Activated T-helper 1 cell treated with anti-CD3 and anti-CD28 coated beads, Interleukin-12 subunit alpha, Interleukin-12 subunit beta, Interleukin-2, Interleukin-4 antibody, amounts not matched to agents 30 ng/mL and 10 ng/mL and 1 ng/mL, durations not matched to agents 14 hours and 24 hours and 36 hours (primary cell): ENCODE measurements at regions not wholly inside any gene's neighbourhood (a gene's known extent, or its start where the extent isn't known, plus 50 kb on each side); places are given as distances from the start of the nearest gene placed in this dataset.
"Not testable (repeated sequence)": the region's sequence is repeated elsewhere in the genome, so short reads cannot be mapped to it uniquely, and the experiment has no call there.

ENCODE experiments used
- DNase-seq: peaks from one replicate; pipeline ENCODE4 v3.0.0; 2021; ENCODE audit warnings: low spot score
- H3K27ac Mint-ChIP-seq: one replicate; pipeline ENCODE4 v1.8.0; 2021; ENCODE audit warnings: mild to moderate bottlenecking, mixed read lengths
- H3K27me3 Mint-ChIP-seq: one replicate; pipeline ENCODE4 v1.8.0; 2022; ENCODE audit warnings: mild to moderate bottlenecking, moderate library complexity, mixed read lengths; ENCODE audit not compliant: insufficient read depth
- H3K36me3 Mint-ChIP-seq: one replicate; pipeline ENCODE4 v1.8.0; 2021; ENCODE audit warnings: low read depth, mixed read lengths
- H3K4me1 Mint-ChIP-seq: one replicate; pipeline ENCODE4 v1.8.0; 2021; ENCODE audit warnings: low read depth, mixed read lengths
- H3K4me3 Mint-ChIP-seq: one replicate; pipeline ENCODE4 v1.8.0; 2021; ENCODE audit warnings: mild to moderate bottlenecking, moderate library complexity, mixed read lengths
- H3K9me3 Mint-ChIP-seq: one replicate; pipeline ENCODE4 v1.8.0; 2021; ENCODE audit warnings: mixed read lengths
- intact Hi-C: fragments of 100-400 bp; cut with micrococcal nuclease; formaldehyde crosslinking; loops from one replicate; pipeline ENCODE4 v1.15.1; 2024

DNA sequence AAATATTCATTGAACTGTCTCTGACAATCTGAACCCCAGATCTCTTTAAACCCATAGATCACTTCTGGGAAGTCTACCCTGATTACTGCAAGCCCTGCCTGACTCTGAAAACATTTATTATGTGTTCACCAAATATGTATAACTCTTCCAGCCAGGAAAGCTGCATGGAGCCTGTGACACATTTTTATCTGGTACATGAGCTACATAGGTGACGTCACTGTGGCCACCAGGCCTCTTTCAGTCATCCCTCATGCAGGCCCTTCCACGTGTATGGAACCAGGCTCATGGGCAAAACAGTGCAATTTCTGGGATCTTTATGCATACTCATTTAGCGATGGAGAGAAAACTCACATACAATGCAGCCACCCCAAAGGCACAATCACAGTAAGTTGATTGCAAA is 133.9 kb upstream of the NUPR2 start:
- H3K36me3 Mint-ChIP-seq: no peaks in the 10 kb centered on the region
- intact Hi-C loops: no loop called here
- H3K4me1 Mint-ChIP-seq: no peaks in the 10 kb centered on the region
- no peak for DNase-seq
- H3K27ac Mint-ChIP-seq: no peak overlapping the region
- no peaks in the 10 kb centered on the region for H3K27me3 Mint-ChIP-seq
- H3K4me3 Mint-ChIP-seq: no peak overlapping the region
- peaks cover 64% of the 10 kb centered on the region for H3K9me3 Mint-ChIP-seq

DNA sequence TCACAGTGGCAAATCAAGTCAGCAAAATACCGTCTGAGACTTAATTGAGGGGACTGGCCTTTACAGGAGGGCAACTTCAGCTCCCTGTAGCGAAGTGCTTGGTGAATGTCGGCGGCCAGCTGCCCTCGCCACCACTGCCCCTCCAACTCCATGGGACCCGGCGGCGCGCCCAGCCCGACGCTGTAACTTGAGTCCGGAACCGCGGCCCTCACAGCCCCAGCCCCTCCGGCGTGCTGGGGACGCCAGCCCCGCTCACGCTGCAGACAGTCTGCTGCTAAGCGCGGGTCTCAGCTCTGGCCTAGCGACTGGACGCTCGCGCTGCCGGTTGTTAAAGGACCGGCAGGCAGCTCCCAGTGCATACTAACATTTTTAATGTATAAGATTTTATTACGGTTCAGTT is 113.4 kb upstream of the NUPR2 start:
- H3K36me3 Mint-ChIP-seq: no peaks in the 10 kb centered on the region
- H3K4me1 Mint-ChIP-seq: no peaks in the 10 kb centered on the region
- H3K27ac Mint-ChIP-seq: no peak overlapping the region
- H3K4me3 Mint-ChIP-seq: no peak overlapping the region
- intact Hi-C loops: no loop called here
- no peak for DNase-seq
- H3K27me3 Mint-ChIP-seq: no peaks in the 10 kb centered on the region
- peaks cover 39% of the 10 kb centered on the region for H3K9me3 Mint-ChIP-seq

DNA sequence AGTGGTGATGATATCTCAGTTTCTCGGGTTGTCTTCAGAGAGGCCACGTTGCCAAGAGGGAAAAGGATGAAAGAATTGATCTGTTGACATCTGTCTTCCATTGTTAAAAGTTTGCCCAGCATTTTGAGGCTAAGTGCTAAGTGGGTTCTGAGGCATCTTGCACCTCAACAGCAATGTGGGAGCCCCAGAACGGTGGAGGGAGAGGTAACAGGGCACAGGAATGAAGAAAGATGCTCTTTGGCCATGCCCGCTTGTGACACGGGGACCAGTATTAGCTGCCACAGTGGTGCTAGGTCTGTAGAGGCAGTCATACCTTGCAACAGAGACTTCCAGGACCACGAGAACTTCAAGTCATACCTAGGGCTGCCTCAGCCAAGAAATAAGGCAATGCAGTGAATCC is 106.6 kb upstream of the NUPR2 start:
- Mint-ChIP-seq H3K27me3 (no peaks in the 10 kb centered on the region), H3K27ac (no peak overlapping the region), H3K4me1 (no peaks in the 10 kb centered on the region), H3K9me3 (peaks cover 38% of the 10 kb centered on the region), H3K4me3 (no peak overlapping the region), H3K36me3 (no peaks in the 10 kb centered on the region)
- intact Hi-C loops: no loop called here
- DNase-seq: no peak

DNA sequence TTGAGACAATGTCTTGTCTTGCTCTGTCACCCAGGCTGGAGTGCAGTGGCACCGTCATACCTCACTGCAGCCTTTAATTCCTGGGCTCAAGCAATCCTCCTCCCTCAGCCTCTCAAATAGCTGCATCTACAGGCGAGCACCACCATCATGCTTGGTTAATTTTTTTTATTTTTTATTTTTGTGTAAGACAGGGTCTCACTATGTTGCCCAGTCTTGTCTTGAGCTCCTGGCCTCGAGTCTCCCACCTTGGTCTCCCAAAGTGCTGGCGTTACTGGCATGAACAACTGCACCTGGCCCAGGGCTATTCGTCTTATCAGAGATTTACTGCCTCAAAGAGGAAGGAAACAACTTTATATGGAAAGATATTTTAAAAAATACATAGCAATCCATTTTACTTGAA is 102.8 kb upstream of the NUPR2 start:
- Mint-ChIP-seq H3K4me1 (no peaks in the 10 kb centered on the region), H3K27ac (no peak overlapping the region), H3K9me3 (peaks cover 47% of the 10 kb centered on the region), H3K4me3 (no peak overlapping the region), H3K27me3 (no peaks in the 10 kb centered on the region), H3K36me3 (no peaks in the 10 kb centered on the region)
- no peak for DNase-seq
- intact Hi-C loops: loop anchor here (10.0 kb wide), 1 partner anchor 246 kb away; no protein-coding TSS in a partner anchor

DNA sequence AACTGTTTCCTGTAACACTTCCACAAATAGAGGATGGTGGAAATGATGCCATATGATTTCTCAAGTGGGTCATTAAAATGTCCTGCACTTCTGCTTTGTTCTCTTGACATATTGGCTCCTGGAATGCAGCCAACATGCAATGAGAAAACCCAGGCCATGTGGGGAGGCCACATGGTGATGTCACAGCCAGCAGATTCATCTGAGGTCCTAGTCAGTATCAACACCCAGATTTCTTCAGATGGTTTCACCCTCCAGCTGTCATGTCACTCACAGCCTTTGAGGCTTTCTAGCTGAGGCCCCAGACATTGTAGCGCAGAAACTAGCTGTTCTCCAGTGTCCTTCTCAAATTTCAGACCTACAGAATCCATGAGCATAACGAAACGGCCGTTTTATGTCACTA is 102.3 kb upstream of the NUPR2 start:
- Mint-ChIP-seq H3K36me3 (no peaks in the 10 kb centered on the region), H3K27me3 (no peaks in the 10 kb centered on the region), H3K4me1 (no peaks in the 10 kb centered on the region), H3K4me3 (no peak overlapping the region), H3K9me3 (peaks cover 45% of the 10 kb centered on the region), H3K27ac (no peak overlapping the region)
- intact Hi-C loops: loop anchor here (10.0 kb wide), 1 partner anchor 246 kb away; no protein-coding TSS in a partner anchor
- DNase-seq: no peak

DNA sequence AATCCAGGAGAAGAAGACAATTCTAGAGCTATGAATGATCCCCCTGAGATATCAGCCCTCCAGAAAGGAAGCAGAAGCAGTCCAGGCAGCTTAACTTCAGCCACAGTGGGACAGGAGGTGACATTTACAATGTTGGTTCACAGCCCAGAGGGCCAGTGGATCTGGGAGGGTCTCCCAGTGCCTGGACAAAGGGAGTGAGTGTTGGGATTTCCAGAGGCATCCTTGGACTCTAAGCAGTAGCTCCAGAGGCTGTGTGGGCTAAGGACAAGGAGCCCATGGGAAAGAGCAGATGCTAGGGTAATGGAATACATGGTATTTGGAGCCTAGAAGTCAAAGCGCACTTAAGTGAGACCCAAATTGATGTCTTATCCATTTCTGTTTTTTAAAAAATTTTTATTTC is 97.4 kb upstream of the NUPR2 start:
- H3K4me3 Mint-ChIP-seq: no peak overlapping the region
- no peaks in the 10 kb centered on the region for H3K4me1 Mint-ChIP-seq
- H3K27me3 Mint-ChIP-seq: no peaks in the 10 kb centered on the region
- no peak for DNase-seq
- intact Hi-C loops: loop anchor here (10.0 kb wide), 1 partner anchor 251 kb away; no protein-coding TSS in a partner anchor
- H3K36me3 Mint-ChIP-seq: no peaks in the 10 kb centered on the region
- H3K27ac Mint-ChIP-seq: no peak overlapping the region
- peaks cover 42% of the 10 kb centered on the region for H3K9me3 Mint-ChIP-seq

DNA sequence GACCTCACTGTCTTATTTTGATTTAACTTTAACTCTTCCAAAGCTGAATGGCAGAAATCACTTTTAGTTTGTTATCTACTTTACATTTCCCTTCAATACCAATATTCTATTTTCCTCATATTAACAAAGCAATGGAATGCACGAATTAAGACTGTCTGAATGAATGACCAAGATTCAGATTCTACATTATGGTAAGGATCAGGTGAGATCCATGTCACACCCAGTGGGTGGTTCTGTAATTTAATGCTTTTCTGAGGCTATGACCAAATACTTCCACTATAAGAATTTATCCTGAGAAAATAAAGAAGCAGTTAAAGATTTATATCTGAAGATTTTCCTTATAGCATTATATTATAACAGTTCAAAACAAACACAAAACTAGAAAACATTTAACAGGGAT is 90.2 kb upstream of the NUPR2 start:
- no peak for DNase-seq
- Mint-ChIP-seq H3K36me3 (no peaks in the 10 kb centered on the region), H3K27me3 (no peaks in the 10 kb centered on the region), H3K27ac (no peak overlapping the region), H3K4me3 (no peak overlapping the region), H3K9me3 (peaks cover 10% of the 10 kb centered on the region), H3K4me1 (no peaks in the 10 kb centered on the region)
- intact Hi-C loops: loop anchor here (5.0 kb wide), 2 partner anchors 99 to 154 kb away; partner anchors contain the start of genes CCT6A, CHCHD2 and PSPH

DNA sequence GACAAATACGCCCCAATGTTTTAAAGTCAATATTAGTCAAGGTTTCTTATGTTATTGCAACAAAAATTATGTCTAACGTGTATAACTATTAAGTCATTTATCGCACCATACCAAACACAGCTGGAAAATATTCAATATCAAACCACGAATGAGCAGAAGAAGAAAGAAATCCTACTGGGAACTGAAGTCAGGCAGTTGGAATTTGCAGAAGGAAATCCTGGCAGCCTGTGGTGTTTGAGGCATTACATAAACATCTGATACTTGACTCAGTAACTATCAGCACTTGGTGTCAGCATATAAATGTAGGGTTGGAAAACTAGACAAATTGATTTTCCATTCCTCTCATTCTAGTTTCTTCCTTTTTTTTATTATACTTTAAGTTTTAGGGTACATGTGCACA is 83.4 kb upstream of the NUPR2 start:
- no peak for DNase-seq
- Mint-ChIP-seq H3K4me1 (no peaks in the 10 kb centered on the region), H3K27me3 (no peaks in the 10 kb centered on the region), H3K27ac (no peak overlapping the region), H3K9me3 (peaks cover 7% of the 10 kb centered on the region), H3K4me3 (no peak overlapping the region), H3K36me3 (no peaks in the 10 kb centered on the region)
- intact Hi-C loops: no loop called here

DNA sequence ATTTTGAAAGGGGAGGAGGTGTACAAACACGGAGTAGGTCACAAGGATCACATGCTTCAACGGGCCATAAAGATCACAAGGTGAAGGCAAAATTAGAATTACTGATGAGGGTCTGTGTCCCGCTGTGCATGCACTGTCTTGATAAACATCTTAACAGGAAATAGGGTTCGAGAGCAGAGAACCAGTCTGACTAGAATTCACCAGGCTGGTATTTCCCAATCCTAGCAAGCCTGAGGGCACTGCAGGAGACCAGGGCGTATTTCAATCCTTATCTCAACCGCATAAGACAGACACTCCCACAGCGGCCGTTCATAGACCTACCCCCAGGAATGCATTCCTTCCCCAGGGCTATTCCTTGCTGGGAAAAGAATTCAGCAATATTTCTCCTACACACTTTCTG is 80.0 kb upstream of the NUPR2 start:
- H3K27me3 Mint-ChIP-seq, H3K36me3 Mint-ChIP-seq, H3K27ac Mint-ChIP-seq, DNase-seq, intact Hi-C loops, H3K4me1 Mint-ChIP-seq, H3K4me3 Mint-ChIP-seq: not testable (repeated sequence)
- peaks cover 15% of the 10 kb centered on the region for H3K9me3 Mint-ChIP-seq

DNA sequence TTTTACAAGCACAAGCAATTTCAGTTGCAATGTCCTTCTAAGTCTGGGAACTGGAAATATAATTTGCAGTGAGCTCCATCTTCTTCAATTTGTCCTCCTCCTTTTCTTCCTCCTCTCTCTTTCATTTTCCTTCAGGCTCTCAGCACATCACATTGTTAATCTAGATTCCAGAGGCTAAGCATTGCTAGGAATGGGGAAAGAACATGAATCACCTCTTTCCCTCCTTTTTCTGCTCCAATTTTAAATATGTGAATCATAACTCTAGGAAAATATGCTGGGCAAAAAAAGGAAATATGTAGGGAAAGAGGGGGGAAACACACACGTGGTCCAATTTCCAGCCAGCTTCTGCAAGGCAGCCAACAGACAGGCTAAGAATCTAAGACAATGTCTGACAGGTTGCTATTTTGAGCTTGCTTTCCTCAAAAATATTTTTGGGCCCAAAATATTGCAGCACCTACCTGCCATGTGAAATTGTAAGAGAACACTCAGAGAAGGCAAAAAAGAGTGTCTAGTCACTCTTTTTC is 72.7 kb upstream of the NUPR2 start:
- Mint-ChIP-seq H3K4me1 (no peaks in the 10 kb centered on the region), H3K36me3 (no peaks in the 10 kb centered on the region)

DNA sequence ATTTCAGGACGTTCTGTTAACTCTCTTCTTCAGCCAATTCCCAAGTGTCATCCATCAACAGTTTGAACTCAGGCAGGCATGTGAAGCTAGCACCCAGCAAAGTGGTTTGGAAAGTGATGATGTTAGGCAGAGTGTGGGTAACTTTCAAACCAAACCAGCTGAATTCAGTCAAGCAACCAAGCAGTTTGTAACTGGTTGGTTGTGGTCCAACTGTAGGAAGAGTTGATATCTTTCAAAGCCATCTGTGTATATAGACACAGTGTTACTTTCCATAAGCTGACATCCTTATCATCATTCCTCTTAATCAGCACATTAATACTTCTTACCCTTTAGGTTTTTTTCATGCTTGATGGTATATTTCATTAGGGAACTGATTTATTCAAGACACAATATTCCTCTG is 72.2 kb upstream of the NUPR2 start:
- no peaks in the 10 kb centered on the region for H3K27me3 Mint-ChIP-seq
- intact Hi-C loops: no loop called here
- no peaks in the 10 kb centered on the region for H3K36me3 Mint-ChIP-seq
- no peak for DNase-seq
- no peak overlapping the region for H3K4me3 Mint-ChIP-seq
- no peaks in the 10 kb centered on the region for H3K4me1 Mint-ChIP-seq
- peaks cover 9% of the 10 kb centered on the region for H3K9me3 Mint-ChIP-seq
- H3K27ac Mint-ChIP-seq: no peak overlapping the region

More for the DNA sequence above, 72.7 kb upstream of the NUPR2 start:
- Mint-ChIP-seq H3K27ac (no peak overlapping the region), H3K4me3 (no peak overlapping the region), H3K27me3 (no peaks in the 10 kb centered on the region), H3K9me3 (peaks cover 12% of the 10 kb centered on the region)
- DNase-seq: no peak
- intact Hi-C loops: no loop called here

DNA sequence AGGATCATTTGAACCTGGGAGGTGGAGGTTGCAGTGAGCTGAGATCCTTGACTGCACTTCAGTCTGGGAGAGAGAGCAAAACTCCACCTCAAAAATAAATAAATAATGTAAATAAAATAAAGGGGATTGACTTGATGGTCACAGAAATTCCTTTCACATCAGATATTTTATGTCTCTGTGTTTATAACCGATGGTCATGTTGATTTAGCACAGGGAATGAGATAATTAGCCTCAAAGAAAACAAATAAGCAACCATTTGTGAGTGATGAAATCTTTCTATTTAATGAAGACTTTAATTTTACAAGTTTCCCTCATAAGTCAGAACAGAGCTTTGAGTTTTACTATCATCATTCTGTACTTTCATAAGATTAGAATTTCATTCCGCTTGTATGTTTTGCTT is 64.8 kb upstream of the NUPR2 start:
- Mint-ChIP-seq H3K36me3 (no peaks in the 10 kb centered on the region), H3K27ac (no peak overlapping the region), H3K27me3 (no peaks in the 10 kb centered on the region), H3K9me3 (peaks cover 9% of the 10 kb centered on the region), H3K4me3 (no peak overlapping the region), H3K4me1 (no peaks in the 10 kb centered on the region)
- intact Hi-C loops: no loop called here
- DNase-seq: no peak

DNA sequence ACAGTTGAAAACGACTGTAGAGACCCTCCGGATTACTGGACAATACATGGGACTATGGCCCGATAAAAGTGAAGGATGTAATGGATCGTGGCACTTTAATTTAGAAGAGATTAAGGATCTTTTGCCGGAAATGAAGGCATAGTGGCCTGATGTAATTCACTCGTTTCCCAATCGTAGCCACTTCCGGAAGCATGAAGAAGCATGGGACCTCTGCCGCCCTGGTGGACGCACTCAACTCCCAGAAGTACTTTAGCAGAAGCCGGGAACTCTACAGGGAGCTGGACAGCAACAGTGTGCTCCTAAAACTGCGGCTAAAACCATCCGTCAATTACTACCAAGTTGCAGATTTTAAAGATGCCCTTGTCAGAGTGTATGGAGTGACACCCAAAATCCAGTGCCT is 59.6 kb upstream of the NUPR2 start:
- Mint-ChIP-seq H3K4me3 (no peak overlapping the region), H3K36me3 (no peaks in the 10 kb centered on the region), H3K9me3 (peaks cover 19% of the 10 kb centered on the region), H3K27ac (no peak overlapping the region), H3K4me1 (no peaks in the 10 kb centered on the region), H3K27me3 (peaks cover 3% of the 10 kb centered on the region)
- intact Hi-C loops: no loop called here
- no peak for DNase-seq
